Glutamatergic neuron (in vitro differentiated cells): ENCODE measurements at regions not wholly inside any gene's neighbourhood (a gene's known extent, or its start where the extent isn't known, plus 50 kb on each side); places are given as distances from the start of the nearest gene placed in this dataset.

Experiments
- DNase-seq: peaks from one replicate; pipeline ENCODE4 v3.0.0; 2022
- H3K27ac Mint-ChIP-seq: one replicate; pipeline ENCODE4 v1.8.0; 2020; ENCODE audit warnings: mild to moderate bottlenecking, mixed read lengths, inconsistent platforms; ENCODE audit not compliant: unreplicated experiment
- H3K27me3 Mint-ChIP-seq: one replicate; pipeline ENCODE4 v1.8.0; 2020; ENCODE audit warnings: mild to moderate bottlenecking, moderate library complexity, mixed read lengths, inconsistent platforms; ENCODE audit not compliant: unreplicated experiment
- H3K36me3 Mint-ChIP-seq: one replicate; pipeline ENCODE4 v1.8.0; 2020; ENCODE audit warnings: mild to moderate bottlenecking, mixed read lengths, inconsistent platforms; ENCODE audit not compliant: unreplicated experiment
- H3K4me1 Mint-ChIP-seq: one replicate; pipeline ENCODE4 v1.8.0; 2020; ENCODE audit warnings: mild to moderate bottlenecking, low read depth, mixed read lengths, inconsistent platforms; ENCODE audit not compliant: unreplicated experiment
- H3K4me3 Mint-ChIP-seq: one replicate; pipeline ENCODE4 v1.8.0; 2020; ENCODE audit warnings: mild to moderate bottlenecking, mixed read lengths, inconsistent platforms; ENCODE audit not compliant: unreplicated experiment
- H3K9me3 Mint-ChIP-seq: one replicate; pipeline ENCODE4 v1.8.0; 2020; ENCODE audit warnings: mild to moderate bottlenecking, moderate library complexity, mixed read lengths, inconsistent platforms; ENCODE audit not compliant: unreplicated experiment
- CTCF ChIP-seq: fragments of 200-600 bp; sonication (generic); IDR thresholded peaks from one replicate; pipeline ENCODE4 v1.5.0; 2021; ENCODE audit not compliant: partially characterized antibody, unreplicated experiment

GRCh38 chr6:147709396-147710272 lies 201.1 kb downstream of the SAMD5 start:
- no peak for DNase-seq
- peaks cover 4% of the 10 kb centered on the region for H3K9me3 Mint-ChIP-seq
- TF ChIP-seq CTCF = no peak
- no peaks in the 10 kb centered on the region for H3K27me3 Mint-ChIP-seq
- H3K27ac Mint-ChIP-seq = no peak overlapping the region
- no peak overlapping the region for H3K4me3 Mint-ChIP-seq
- peaks cover 3% of the 10 kb centered on the region for H3K36me3 Mint-ChIP-seq
- H3K4me1 Mint-ChIP-seq = peaks cover 16% of the 10 kb centered on the region

- H3K4me3 Mint-ChIP-seq = no peak overlapping the region
- H3K27me3 Mint-ChIP-seq = no peaks in the 10 kb centered on the region
- peaks cover 4% of the 10 kb centered on the region for H3K9me3 Mint-ChIP-seq
- no peak overlapping the region for H3K27ac Mint-ChIP-seq
- TF ChIP-seq CTCF = no peak
- DNase-seq = no peak
- peaks cover 11% of the 10 kb centered on the region for H3K4me1 Mint-ChIP-seq
- peaks cover 3% of the 10 kb centered on the region for H3K36me3 Mint-ChIP-seq
Observed at GRCh38 chr6:147710890-147711289, 202.4 kb downstream of the SAMD5 start.

GRCh38 chr6:147711476-147711875 lies 203.0 kb downstream of the SAMD5 start:
- TF ChIP-seq CTCF = no peak
- peaks cover 11% of the 10 kb centered on the region for H3K4me1 Mint-ChIP-seq
- H3K4me3 Mint-ChIP-seq = no peak overlapping the region
- no peak for DNase-seq
- peaks cover 3% of the 10 kb centered on the region for H3K36me3 Mint-ChIP-seq
- no peak overlapping the region for H3K27ac Mint-ChIP-seq
- peaks cover 4% of the 10 kb centered on the region for H3K9me3 Mint-ChIP-seq
- no peaks in the 10 kb centered on the region for H3K27me3 Mint-ChIP-seq

GRCh38 chr6:147712841-147713240 lies 204.4 kb downstream of the SAMD5 start:
- Mint-ChIP-seq H3K4me1 (peaks cover 11% of the 10 kb centered on the region), H3K4me3 (no peak overlapping the region), H3K27me3 (no peaks in the 10 kb centered on the region), H3K36me3 (peaks cover 3% of the 10 kb centered on the region), H3K9me3 (peaks cover 4% of the 10 kb centered on the region), H3K27ac (no peak overlapping the region)
- DNase-seq = no peak
- no peak for TF ChIP-seq CTCF

GRCh38 chr6:147715035-147715434 lies 206.5 kb downstream of the SAMD5 start:
- H3K9me3 Mint-ChIP-seq = peaks cover 2% of the 10 kb centered on the region
- H3K4me3 Mint-ChIP-seq = no peak overlapping the region
- H3K4me1 Mint-ChIP-seq = peaks cover 11% of the 10 kb centered on the region
- H3K27ac Mint-ChIP-seq = no peak overlapping the region
- TF ChIP-seq CTCF = no peak
- DNase-seq = no peak
- H3K36me3 Mint-ChIP-seq = peaks cover 3% of the 10 kb centered on the region
- H3K27me3 Mint-ChIP-seq = no peaks in the 10 kb centered on the region
